DND-41 (cell line): ENCODE measurements at regions not wholly inside any gene's neighbourhood (a gene's known extent, or its start where the extent isn't known, plus 50 kb on each side); places are given as distances from the start of the nearest gene placed in this dataset.

Source experiments
- ATAC-seq: fragments of 200-7000 bp; cut with Tn5 transposase; 3 replicates; pipeline ENCODE4 v1.9.1; 2021; ENCODE audit warnings: low read depth; ENCODE audit not compliant: insufficient read depth
- DNase-seq: peaks from one replicate; pipeline ENCODE4 v3.0.0-alpha.2; 2020
- H2AFZ ChIP-seq: 2 replicates; pipeline ENCODE4 v1.6.0; 2012; ENCODE audit warnings: low read depth, low read length
- H3K27ac ChIP-seq: 2 replicates; pipeline ENCODE4 v1.5.1; 2012; ENCODE audit warnings: low read length, inconsistent platforms
- H3K27me3 ChIP-seq: fragments of 200-600 bp; sonication (generic); 2 replicates; pipeline ENCODE4 v1.6.0; 2012; ENCODE audit warnings: low read length, mild to moderate bottlenecking, inconsistent platforms; ENCODE audit not compliant: insufficient read depth, poor library complexity
- H3K36me3 ChIP-seq: 2 replicates; pipeline ENCODE4 v1.5.1; 2012; ENCODE audit warnings: low read length, inconsistent platforms; ENCODE audit not compliant: insufficient read depth
- H3K4me1 ChIP-seq: 2 replicates; pipeline ENCODE4 v1.5.1; 2012; ENCODE audit warnings: mild to moderate bottlenecking, low read length; ENCODE audit not compliant: insufficient read depth
- H3K4me2 ChIP-seq: 2 replicates; pipeline ENCODE4 v1.6.0; 2012; ENCODE audit warnings: mild to moderate bottlenecking, moderate library complexity, low read length, inconsistent platforms; ENCODE audit not compliant: insufficient read depth
- H3K4me3 ChIP-seq, 2 experiments: fragments of 200-600 bp in 1 of 2; shearing (Covaris generic) in 1 of 2; 2 replicates each; pipeline ENCODE4 v1.5.1; 2012 to 2016; ENCODE audit warnings: inconsistent platforms in 2 of 2, low read length in 2 of 2, mild to moderate bottlenecking in 2 of 2, low read depth in 1 of 2, moderate library complexity in 1 of 2
- H3K79me2 ChIP-seq: 2 replicates; pipeline ENCODE4 v1.6.0; 2012; ENCODE audit warnings: low read length, inconsistent platforms; ENCODE audit not compliant: insufficient read depth
- H3K9ac ChIP-seq: 2 replicates; pipeline ENCODE4 v1.6.0; 2012; ENCODE audit warnings: low read depth, mild to moderate bottlenecking, inconsistent platforms, low read length, moderate library complexity
- H3K9me3 ChIP-seq: 2 replicates; pipeline ENCODE4 v1.5.1; 2012; ENCODE audit warnings: low read length, moderate library complexity, mild to moderate bottlenecking, inconsistent platforms; ENCODE audit not compliant: insufficient read depth, severe bottlenecking
- H4K20me1 ChIP-seq: 2 replicates; pipeline ENCODE4 v1.6.0; 2012; ENCODE audit warnings: low read length; ENCODE audit not compliant: insufficient read depth
- CTCF ChIP-seq: IDR thresholded peaks from 2 replicates; pipeline ENCODE4 v1.5.1; 2012; ENCODE audit warnings: borderline replicate concordance, low read length, moderate library complexity, mild to moderate bottlenecking; ENCODE audit not compliant: poor library complexity, severe bottlenecking; ENCODE audit errors: extremely low read depth
- EZH2 ChIP-seq: IDR thresholded peaks from 3 replicates; pipeline ENCODE4 v1.6.1; 2012; ENCODE audit warnings: borderline replicate concordance, low read depth, mild to moderate bottlenecking, moderate library complexity, low read length, inconsistent platforms; ENCODE audit not compliant: severe bottlenecking

GRCh38 chr13:109857803-109858202, 71.4 kb upstream of the IRS2 start:
- DNase-seq: no peak
- TF ChIP-seq CTCF (no peak), EZH2 (no peak)
- Histone ChIP-seq H3K27ac (no peak overlapping the region), H3K27me3 (no peaks in the 10 kb centered on the region), H3K9me3 (no peaks in the 10 kb centered on the region), H2AFZ (no peak overlapping the region), H4K20me1 (no peaks in the 10 kb centered on the region), H3K4me2 (no peak overlapping the region), H3K9ac (no peak overlapping the region), H3K4me3 (no peak overlapping the region), H3K4me1 (peaks cover 21% of the 10 kb centered on the region), H3K36me3 (no peaks in the 10 kb centered on the region), H3K79me2 (no peaks in the 10 kb centered on the region)
- ATAC-seq: no peak

GRCh38 chr13:109857325-109857724, 70.9 kb upstream of the IRS2 start:
- H3K4me1 ChIP-seq: peaks cover 21% of the 10 kb centered on the region
- no peaks in the 10 kb centered on the region for H3K27me3 ChIP-seq
- H3K4me3 ChIP-seq: no peak overlapping the region
- DNase-seq (no peak), ATAC-seq (no peak)
- H3K36me3 ChIP-seq: no peaks in the 10 kb centered on the region
- no peaks in the 10 kb centered on the region for H4K20me1 ChIP-seq
- no peak overlapping the region for H3K4me2 ChIP-seq
- no peak overlapping the region for H3K27ac ChIP-seq
- TF ChIP-seq EZH2 (no peak), CTCF (no peak)
- no peaks in the 10 kb centered on the region for H3K79me2 ChIP-seq
- no peak overlapping the region for H3K9ac ChIP-seq
- H3K9me3 ChIP-seq: no peaks in the 10 kb centered on the region
- no peak overlapping the region for H2AFZ ChIP-seq

GRCh38 chr13:109856350-109856749, 70.0 kb upstream of the IRS2 start:
- no peaks in the 10 kb centered on the region for H4K20me1 ChIP-seq
- no peak overlapping the region for H3K4me2 ChIP-seq
- no peaks in the 10 kb centered on the region for H3K79me2 ChIP-seq
- H3K4me3 ChIP-seq: no peak overlapping the region
- H3K27ac ChIP-seq: no peak overlapping the region
- no peaks in the 10 kb centered on the region for H3K9me3 ChIP-seq
- TF ChIP-seq CTCF (no peak), EZH2 (no peak)
- no peak for DNase-seq
- no peak overlapping the region for H3K9ac ChIP-seq
- H2AFZ ChIP-seq: no peak overlapping the region
- no peaks in the 10 kb centered on the region for H3K36me3 ChIP-seq
- no peak for ATAC-seq
- H3K4me1 ChIP-seq: peaks cover 21% of the 10 kb centered on the region
- no peaks in the 10 kb centered on the region for H3K27me3 ChIP-seq

GRCh38 chr13:109853153-109853552, 66.8 kb upstream of the IRS2 start:
- Histone ChIP-seq H3K27ac (no peak overlapping the region), H3K27me3 (no peaks in the 10 kb centered on the region), H3K9ac (no peak overlapping the region), H3K79me2 (no peaks in the 10 kb centered on the region), H3K9me3 (no peaks in the 10 kb centered on the region), H2AFZ (no peak overlapping the region), H3K4me2 (no peak overlapping the region), H4K20me1 (no peaks in the 10 kb centered on the region), H3K4me1 (peaks cover 9% of the 10 kb centered on the region), H3K36me3 (no peaks in the 10 kb centered on the region), H3K4me3 (no peak overlapping the region)
- ATAC-seq: no peak
- TF ChIP-seq EZH2: no peak
- TF ChIP-seq CTCF: no peak
- no peak for DNase-seq
